WTC11 (cell line): ENCODE measurements at regions not wholly inside any gene's neighbourhood (a gene's known extent, or its start where the extent isn't known, plus 50 kb on each side); places are given as distances from the start of the nearest gene placed in this dataset.

ENCODE experiments used
- ATAC-seq: fragments of 200-7000 bp; cut with Tn5 transposase; 2 replicates; pipeline ENCODE4 v1.10.0; 2021; ENCODE audit warnings: mild to moderate bottlenecking, moderate library complexity
- CTCF ChIA-PET: fragments of 300-600 bp; sonication (Branson Sonifier 250); formaldehyde crosslinking; loops from one replicate; lab custom pipeline; 2021; ENCODE audit warnings: antibody characterized with exemption; lab: Charles Lee
- POLR2A ChIA-PET: fragments of 350-600 bp; sonication (Branson Sonifier 250); formaldehyde crosslinking; loops from one replicate; lab custom pipeline; 2021; ENCODE audit warnings: antibody characterized with exemption; lab: Charles Lee
- DNase-seq: peaks from one replicate; pipeline ENCODE4 v3.0.0; 2021; ENCODE audit warnings: low spot score
- H3K27ac Mint-ChIP-seq: 2 replicates; pipeline ENCODE4 v1.8.0; 2021; ENCODE audit warnings: mixed read lengths
- H3K27me3 Mint-ChIP-seq: 2 replicates; pipeline ENCODE4 v1.8.0; 2021; ENCODE audit warnings: low read depth, mild to moderate bottlenecking, moderate library complexity, mixed read lengths
- H3K36me3 Mint-ChIP-seq: 2 replicates; pipeline ENCODE4 v1.8.0; 2021; ENCODE audit warnings: mixed read lengths
- H3K4me1 Mint-ChIP-seq: 2 replicates; pipeline ENCODE4 v1.8.0; 2022; ENCODE audit warnings: mixed read lengths
- H3K4me3 Mint-ChIP-seq: 2 replicates; pipeline ENCODE4 v1.8.0; 2021; ENCODE audit warnings: mild to moderate bottlenecking, moderate library complexity, mixed read lengths
- H3K9me3 Mint-ChIP-seq: 2 replicates; pipeline ENCODE4 v1.8.0; 2021; ENCODE audit warnings: mixed read lengths
- ATF1 ChIP-seq: sonication (generic); formaldehyde crosslinking; IDR thresholded peaks from 2 replicates; pipeline ENCODE4 v1.8.1; 2023; ENCODE audit warnings: mild to moderate bottlenecking, moderate library complexity, missing genetic modification reagents
- ELF4 ChIP-seq: sonication (generic); formaldehyde crosslinking; IDR thresholded peaks from 2 replicates; pipeline ENCODE4 v1.8.1; 2022; ENCODE audit warnings: low read depth, mild to moderate bottlenecking, moderate library complexity, missing genetic modification reagents
- ESRRA ChIP-seq: sonication (generic); formaldehyde crosslinking; IDR thresholded peaks from 2 replicates; pipeline ENCODE4 v1.8.1; 2022; ENCODE audit warnings: mild to moderate bottlenecking, missing genetic modification reagents, borderline replicate concordance
- ETV6 ChIP-seq: sonication (generic); formaldehyde crosslinking; IDR thresholded peaks from 2 replicates; pipeline ENCODE4 v1.8.1; 2022; ENCODE audit warnings: mild to moderate bottlenecking, missing genetic modification reagents
- FOXP1 ChIP-seq: sonication (generic); formaldehyde crosslinking; IDR thresholded peaks from 2 replicates; pipeline ENCODE4 v1.8.0; 2022; ENCODE audit warnings: missing genetic modification reagents, mild to moderate bottlenecking, moderate library complexity, borderline replicate concordance
- GRHL2 ChIP-seq: fragments of 250-450 bp; sonication (Bioruptor Pico); IDR thresholded peaks from 2 replicates; pipeline ENCODE4 v1.8.0; 2022; ENCODE audit warnings: mild to moderate bottlenecking, moderate library complexity; ENCODE audit not compliant: insufficient replicate concordance, severe bottlenecking
- GTF2I ChIP-seq: fragments of 250-450 bp; sonication (Bioruptor Pico); conservative IDR thresholded peaks from 2 replicates; pipeline ENCODE4 v1.4.0; 2021; ENCODE audit warnings: mild to moderate bottlenecking
- NR3C1 ChIP-seq: sonication (generic); formaldehyde crosslinking; conservative IDR thresholded peaks from 2 replicates; pipeline ENCODE4 v1.8.1; 2023; ENCODE audit warnings: low read depth, mild to moderate bottlenecking, missing genetic modification reagents
- RELA ChIP-seq: sonication (generic); formaldehyde crosslinking; IDR thresholded peaks from 2 replicates; pipeline ENCODE4 v1.8.1; 2022; ENCODE audit warnings: missing genetic modification reagents, mild to moderate bottlenecking, borderline replicate concordance
- RORB ChIP-seq: fragments of 250-450 bp; sonication (Bioruptor Pico); IDR thresholded peaks from 2 replicates; pipeline ENCODE4 v1.9.0; 2021; ENCODE audit warnings: mild to moderate bottlenecking
- SMAD3 ChIP-seq: sonication (generic); formaldehyde crosslinking; IDR thresholded peaks from 2 replicates; pipeline ENCODE4 v1.8.0; 2022; ENCODE audit warnings: missing genetic modification reagents, mild to moderate bottlenecking, borderline replicate concordance
- SP1 ChIP-seq: sonication (generic); formaldehyde crosslinking; conservative IDR thresholded peaks from 2 replicates; pipeline ENCODE4 v1.8.1; 2022; ENCODE audit warnings: missing genetic modification reagents
- TCF7 ChIP-seq: sonication (generic); formaldehyde crosslinking; IDR thresholded peaks from 2 replicates; pipeline ENCODE4 v1.8.0; 2022; ENCODE audit warnings: mild to moderate bottlenecking, low read depth, missing genetic modification reagents, moderate library complexity
- TEAD1 ChIP-seq: sonication (generic); formaldehyde crosslinking; IDR thresholded peaks from 2 replicates; pipeline ENCODE4 v1.8.0; 2022; ENCODE audit warnings: mild to moderate bottlenecking, missing genetic modification reagents
- ZNF396 ChIP-seq: fragments of 250-450 bp; sonication (Bioruptor Pico); IDR thresholded peaks from 2 replicates; pipeline ENCODE4 v1.8.0; 2021; ENCODE audit warnings: mild to moderate bottlenecking, moderate library complexity, borderline replicate concordance
- TF ChIP-seq, protein P1 (sequence below): sonication (generic); formaldehyde crosslinking; IDR thresholded peaks from 2 replicates; pipeline ENCODE4 v1.8.1; 2023; ENCODE audit warnings: mild to moderate bottlenecking, missing genetic modification reagents, moderate library complexity
- TF ChIP-seq, protein P2 (sequence below): fragments of 250-450 bp; sonication (Bioruptor Pico); IDR thresholded peaks from 2 replicates; pipeline ENCODE4 v1.9.0; 2021; ENCODE audit warnings: mild to moderate bottlenecking
- TF ChIP-seq, protein P3 (sequence below): sonication (generic); formaldehyde crosslinking; IDR thresholded peaks from 2 replicates; pipeline ENCODE4 v1.8.0; 2022; ENCODE audit warnings: missing genetic modification reagents
- TF ChIP-seq, protein P4 (sequence below): fragments of 250-450 bp; sonication (Bioruptor Pico); IDR thresholded peaks from 2 replicates; pipeline ENCODE4 v1.8.0; 2021; ENCODE audit warnings: mild to moderate bottlenecking

DNA sequence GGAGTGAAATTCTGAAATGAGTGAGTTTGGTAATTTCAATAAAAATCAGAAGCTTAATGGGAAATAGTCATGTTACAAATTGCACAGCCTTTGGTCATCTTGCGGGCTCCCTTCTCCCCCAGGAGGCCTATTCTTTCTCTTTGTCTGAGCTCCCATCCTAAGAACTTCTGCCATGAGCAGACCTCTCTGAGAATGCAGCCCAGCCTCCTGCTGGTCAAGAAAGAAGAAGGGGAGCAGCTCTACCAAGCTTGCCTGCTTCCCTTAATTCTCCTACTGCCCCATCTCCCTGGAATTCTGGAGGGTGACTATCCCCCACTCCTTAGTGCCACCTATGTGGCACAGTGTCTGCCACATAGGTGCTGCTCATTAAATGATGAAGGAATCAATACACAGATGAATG is 300.7 kb upstream of the DAB1 start (continued):
- TF ChIP-seq RELA, result no peak
- TF ChIP-seq, protein P1, sequence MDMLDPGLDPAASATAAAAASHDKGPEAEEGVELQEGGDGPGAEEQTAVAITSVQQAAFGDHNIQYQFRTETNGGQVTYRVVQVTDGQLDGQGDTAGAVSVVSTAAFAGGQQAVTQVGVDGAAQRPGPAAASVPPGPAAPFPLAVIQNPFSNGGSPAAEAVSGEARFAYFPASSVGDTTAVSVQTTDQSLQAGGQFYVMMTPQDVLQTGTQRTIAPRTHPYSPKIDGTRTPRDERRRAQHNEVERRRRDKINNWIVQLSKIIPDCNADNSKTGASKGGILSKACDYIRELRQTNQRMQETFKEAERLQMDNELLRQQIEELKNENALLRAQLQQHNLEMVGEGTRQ (CRISPR knock-in tag), result no peak
- TF ChIP-seq, protein P2, sequence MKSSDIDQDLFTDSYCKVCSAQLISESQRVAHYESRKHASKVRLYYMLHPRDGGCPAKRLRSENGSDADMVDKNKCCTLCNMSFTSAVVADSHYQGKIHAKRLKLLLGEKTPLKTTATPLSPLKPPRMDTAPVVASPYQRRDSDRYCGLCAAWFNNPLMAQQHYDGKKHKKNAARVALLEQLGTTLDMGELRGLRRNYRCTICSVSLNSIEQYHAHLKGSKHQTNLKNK (CRISPR knock-in tag), result no peak
- TF ChIP-seq, all 79 proteins: peak for 0

DNA sequence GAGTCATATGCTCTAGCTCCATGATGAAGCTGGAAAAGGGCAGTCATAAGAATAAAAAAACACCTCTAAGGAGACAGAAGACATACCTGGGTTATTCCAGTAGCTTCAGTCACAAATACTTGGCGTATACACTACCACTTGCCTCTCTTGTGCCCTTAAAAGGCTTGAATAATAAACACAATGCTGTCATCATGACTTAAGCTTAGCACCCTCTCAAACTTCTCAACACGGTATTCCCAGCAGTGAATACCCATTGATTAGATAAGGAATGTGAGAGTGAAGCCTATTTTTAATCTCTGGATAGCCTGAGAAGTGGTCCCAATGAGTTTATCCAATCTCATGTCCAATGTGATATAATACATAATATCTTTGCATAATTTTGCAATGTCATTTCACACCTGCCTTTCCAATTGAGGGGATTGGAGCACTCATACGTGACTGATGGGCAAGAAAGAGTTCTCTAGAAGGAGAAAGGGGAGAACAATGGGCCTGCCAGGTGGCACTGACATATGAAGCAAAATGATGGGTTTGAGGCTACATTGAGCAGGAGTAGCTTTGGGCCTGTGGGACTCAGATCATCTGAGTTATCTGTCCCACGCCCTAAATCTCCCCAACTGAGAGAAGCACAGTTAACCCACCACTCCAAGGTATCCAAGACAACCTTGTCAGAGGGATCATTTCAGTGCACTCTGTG is 298.6 kb upstream of the DAB1 start:
- ChIA-PET CTCF (interaction anchor here (0.7 kb wide), 1 partner anchor 298 kb away, joined by 4 read pairs; the partner anchor contains the start of gene DAB1), POLR2A (no interaction called here)
- Mint-ChIP-seq H3K27me3 (no peaks in the 10 kb centered on the region), H3K9me3 (no peaks in the 10 kb centered on the region), H3K4me3 (no peak overlapping the region), H3K4me1 (peaks cover 32% of the 10 kb centered on the region), H3K27ac (no peak overlapping the region), H3K36me3 (no peaks in the 10 kb centered on the region)
- DNase-seq (no peak), ATAC-seq (no peak)
- TF ChIP-seq, protein P3, sequence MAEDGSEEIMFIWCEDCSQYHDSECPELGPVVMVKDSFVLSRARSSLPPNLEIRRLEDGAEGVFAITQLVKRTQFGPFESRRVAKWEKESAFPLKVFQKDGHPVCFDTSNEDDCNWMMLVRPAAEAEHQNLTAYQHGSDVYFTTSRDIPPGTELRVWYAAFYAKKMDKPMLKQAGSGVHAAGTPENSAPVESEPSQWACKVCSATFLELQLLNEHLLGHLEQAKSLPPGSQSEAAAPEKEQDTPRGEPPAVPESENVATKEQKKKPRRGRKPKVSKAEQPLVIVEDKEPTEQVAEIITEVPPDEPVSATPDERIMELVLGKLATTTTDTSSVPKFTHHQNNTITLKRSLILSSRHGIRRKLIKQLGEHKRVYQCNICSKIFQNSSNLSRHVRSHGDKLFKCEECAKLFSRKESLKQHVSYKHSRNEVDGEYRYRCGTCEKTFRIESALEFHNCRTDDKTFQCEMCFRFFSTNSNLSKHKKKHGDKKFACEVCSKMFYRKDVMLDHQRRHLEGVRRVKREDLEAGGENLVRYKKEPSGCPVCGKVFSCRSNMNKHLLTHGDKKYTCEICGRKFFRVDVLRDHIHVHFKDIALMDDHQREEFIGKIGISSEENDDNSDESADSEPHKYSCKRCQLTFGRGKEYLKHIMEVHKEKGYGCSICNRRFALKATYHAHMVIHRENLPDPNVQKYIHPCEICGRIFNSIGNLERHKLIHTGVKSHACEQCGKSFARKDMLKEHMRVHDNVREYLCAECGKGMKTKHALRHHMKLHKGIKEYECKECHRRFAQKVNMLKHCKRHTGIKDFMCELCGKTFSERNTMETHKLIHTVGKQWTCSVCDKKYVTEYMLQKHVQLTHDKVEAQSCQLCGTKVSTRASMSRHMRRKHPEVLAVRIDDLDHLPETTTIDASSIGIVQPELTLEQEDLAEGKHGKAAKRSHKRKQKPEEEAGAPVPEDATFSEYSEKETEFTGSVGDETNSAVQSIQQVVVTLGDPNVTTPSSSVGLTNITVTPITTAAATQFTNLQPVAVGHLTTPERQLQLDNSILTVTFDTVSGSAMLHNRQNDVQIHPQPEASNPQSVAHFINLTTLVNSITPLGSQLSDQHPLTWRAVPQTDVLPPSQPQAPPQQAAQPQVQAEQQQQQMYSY (CRISPR knock-in tag), result no peak
- TF ChIP-seq NR3C1 (no peak), RORB (CRISPR knock-in tag) (no peak), SMAD3 (no peak), GRHL2 (CRISPR knock-in tag) (no peak), TEAD1 (CRISPR knock-in tag) (no peak), ZNF396 (CRISPR knock-in tag) (no peak), FOXP1 (CRISPR knock-in tag) (no peak), TCF7 (CRISPR knock-in tag) (no peak), SP1 (CRISPR knock-in tag) (no peak), ELF4 (CRISPR knock-in tag) (no peak), GTF2I (CRISPR knock-in tag) (no peak), ETV6 (CRISPR knock-in tag) (no peak), ESRRA (CRISPR knock-in tag) (no peak), ATF1 (CRISPR knock-in tag) (no peak)
- TF ChIP-seq, protein P4, sequence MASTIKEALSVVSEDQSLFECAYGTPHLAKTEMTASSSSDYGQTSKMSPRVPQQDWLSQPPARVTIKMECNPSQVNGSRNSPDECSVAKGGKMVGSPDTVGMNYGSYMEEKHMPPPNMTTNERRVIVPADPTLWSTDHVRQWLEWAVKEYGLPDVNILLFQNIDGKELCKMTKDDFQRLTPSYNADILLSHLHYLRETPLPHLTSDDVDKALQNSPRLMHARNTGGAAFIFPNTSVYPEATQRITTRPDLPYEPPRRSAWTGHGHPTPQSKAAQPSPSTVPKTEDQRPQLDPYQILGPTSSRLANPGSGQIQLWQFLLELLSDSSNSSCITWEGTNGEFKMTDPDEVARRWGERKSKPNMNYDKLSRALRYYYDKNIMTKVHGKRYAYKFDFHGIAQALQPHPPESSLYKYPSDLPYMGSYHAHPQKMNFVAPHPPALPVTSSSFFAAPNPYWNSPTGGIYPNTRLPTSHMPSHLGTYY (CRISPR knock-in tag), result no peak
- TF ChIP-seq, protein P2 (CRISPR knock-in tag), result no peak
